Central memory CD8-positive, alpha-beta T cell (primary cell): ENCODE measurements at regions not wholly inside any gene's neighbourhood (a gene's known extent, or its start where the extent isn't known, plus 50 kb on each side); places are given as distances from the start of the nearest gene placed in this dataset.
"Not testable (repeated sequence)": the region's sequence is repeated elsewhere in the genome, so short reads cannot be mapped to it uniquely, and the experiment has no call there.

Experiments used
- ATAC-seq: fragments of 150-1000 bp; cut with Tn5 transposase; replicated peaks from 2 replicates; pipeline ENCODE4 v1.10.0; 2022; ENCODE audit warnings: mild to moderate bottlenecking, moderate FRiP score, moderate number of reproducible peaks; ENCODE audit not compliant: poor library complexity, severe bottlenecking; ENCODE audit errors: extremely low read depth
- DNase-seq, 2 donors: peaks; one replicate each; pipeline ENCODE4 v3.0.0; 2021; ENCODE audit warnings: low spot score in 2 of 2
- H3K27ac Mint-ChIP-seq: one replicate; pipeline ENCODE4 v1.8.0; 2022; ENCODE audit warnings: low read depth, mild to moderate bottlenecking, moderate library complexity, mixed read lengths
- H3K27me3 Mint-ChIP-seq: one replicate; pipeline ENCODE4 v1.8.0; 2022; ENCODE audit warnings: mixed read lengths
- H3K36me3 Mint-ChIP-seq: one replicate; pipeline ENCODE4 v1.8.0; 2022; ENCODE audit warnings: mild to moderate bottlenecking, moderate library complexity, mixed read lengths; ENCODE audit not compliant: insufficient read depth
- H3K4me1 Mint-ChIP-seq: one replicate; pipeline ENCODE4 v1.8.0; 2022; ENCODE audit warnings: mixed read lengths
- H3K4me3 Mint-ChIP-seq: one replicate; pipeline ENCODE4 v1.8.0; 2022; ENCODE audit warnings: mild to moderate bottlenecking, moderate library complexity, mixed read lengths
- H3K9me3 Mint-ChIP-seq: one replicate; pipeline ENCODE4 v1.8.0; 2022; ENCODE audit warnings: mixed read lengths

- Mint-ChIP-seq H3K4me3 (peak overlapping the region; percentile 80), H3K36me3 (peaks cover 2% of the 10 kb centered on the region), H3K27ac (peak overlapping the region; percentile 46), H3K27me3 (peaks cover 32% of the 10 kb centered on the region), H3K4me1 (peaks cover 24% of the 10 kb centered on the region), H3K9me3 (no peaks in the 10 kb centered on the region)
- DNase-seq (no peak), ATAC-seq (peak; percentile 61)
Measured at GRCh38 chrX:125203737-125204578, 115.7 kb upstream of the TEX13C start.

DNA sequence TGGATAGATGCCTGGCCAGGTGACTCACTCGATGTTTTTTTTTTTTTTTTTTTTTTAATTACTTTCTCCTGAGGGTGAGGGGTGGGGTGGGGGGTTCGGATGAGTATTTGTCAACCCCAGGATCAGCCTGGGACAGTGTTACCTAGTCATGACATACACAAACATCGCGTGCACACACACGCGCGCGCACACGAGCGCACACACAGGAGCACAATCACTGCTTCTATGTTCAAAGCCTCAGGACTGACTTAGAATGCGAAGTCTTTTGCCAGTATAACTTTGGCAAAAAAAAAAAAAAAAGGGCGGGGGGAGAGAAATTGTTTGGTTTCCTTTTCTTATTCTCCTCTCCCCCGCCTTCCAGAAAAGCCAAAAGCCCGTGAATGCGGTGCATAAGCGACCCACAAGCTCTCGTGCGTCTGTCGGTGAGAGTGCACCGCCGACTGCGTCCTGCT lies 115.0 kb upstream of the TEX13C start:
- DNase-seq = no peak
- no peaks in the 10 kb centered on the region for H3K9me3 Mint-ChIP-seq
- no peak for ATAC-seq
- H3K27ac Mint-ChIP-seq = no peak overlapping the region
- H3K4me3 Mint-ChIP-seq = peak overlapping the region; percentile 80
- peaks cover 24% of the 10 kb centered on the region for H3K4me1 Mint-ChIP-seq
- H3K27me3 Mint-ChIP-seq = peaks cover 32% of the 10 kb centered on the region
- peaks cover 2% of the 10 kb centered on the region for H3K36me3 Mint-ChIP-seq

DNA sequence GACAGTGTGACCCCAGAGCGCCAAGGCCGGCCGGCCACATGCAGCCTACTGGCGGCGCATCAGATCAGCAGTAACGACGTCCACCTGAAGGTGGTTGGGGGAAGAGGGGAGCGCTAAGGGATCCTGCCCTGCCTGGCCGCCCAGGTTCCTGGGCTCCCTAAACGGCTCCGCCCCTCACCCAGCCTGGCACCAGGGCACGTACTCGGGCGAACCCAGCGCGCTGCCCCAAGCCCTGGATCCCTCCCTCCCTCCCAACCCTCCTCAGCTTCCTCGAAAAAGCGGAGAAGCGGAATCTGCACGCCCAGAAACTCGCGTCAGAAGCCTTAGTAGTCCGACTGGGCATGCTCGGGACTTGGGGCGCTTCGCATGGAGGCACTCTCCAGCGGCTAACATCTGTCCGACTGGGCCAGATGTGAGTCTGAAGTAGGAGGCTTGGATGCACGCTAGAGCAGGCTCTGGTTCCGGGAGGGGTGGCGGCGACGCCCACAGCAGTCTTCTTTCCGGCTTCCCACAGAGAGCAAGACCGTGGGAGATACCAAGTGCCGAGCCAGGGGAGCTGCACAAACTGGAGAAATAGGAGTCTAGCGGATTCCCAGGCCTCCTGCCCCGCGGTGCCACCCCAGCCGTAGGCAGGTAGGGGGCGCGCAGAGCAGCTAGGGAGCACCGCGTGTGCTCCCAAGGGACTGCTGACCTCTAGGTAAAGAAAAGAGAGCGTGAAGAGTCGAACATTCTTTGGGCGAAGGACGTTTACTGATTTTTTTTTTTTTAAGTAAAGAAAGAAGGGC lies 114.3 kb upstream of the TEX13C start:
- peak overlapping the region; percentile 80 for H3K4me3 Mint-ChIP-seq
- no peak for DNase-seq
- ATAC-seq = peak; percentile 42
- no peak overlapping the region for H3K27ac Mint-ChIP-seq
- H3K9me3 Mint-ChIP-seq = no peaks in the 10 kb centered on the region
- peaks cover 24% of the 10 kb centered on the region for H3K4me1 Mint-ChIP-seq
- H3K36me3 Mint-ChIP-seq = peaks cover 2% of the 10 kb centered on the region
- H3K27me3 Mint-ChIP-seq = peaks cover 32% of the 10 kb centered on the region

GRCh38 chrX:125205918-125206665 lies 113.6 kb upstream of the TEX13C start:
- peaks cover 2% of the 10 kb centered on the region for H3K36me3 Mint-ChIP-seq
- H3K4me1 Mint-ChIP-seq = peaks cover 24% of the 10 kb centered on the region
- no peak for ATAC-seq
- DNase-seq = no peak
- no peaks in the 10 kb centered on the region for H3K9me3 Mint-ChIP-seq
- peak overlapping the region; percentile 80 for H3K4me3 Mint-ChIP-seq
- peaks cover 32% of the 10 kb centered on the region for H3K27me3 Mint-ChIP-seq
- no peak overlapping the region for H3K27ac Mint-ChIP-seq

GRCh38 chrX:125210146-125210545 lies 109.5 kb upstream of the TEX13C start:
- DNase-seq (no peak), ATAC-seq (no peak)
- Mint-ChIP-seq H3K4me3 (no peak overlapping the region), H3K27me3 (peaks cover 10% of the 10 kb centered on the region), H3K9me3 (no peaks in the 10 kb centered on the region), H3K4me1 (peaks cover 8% of the 10 kb centered on the region), H3K36me3 (no peaks in the 10 kb centered on the region), H3K27ac (no peak overlapping the region)

DNA sequence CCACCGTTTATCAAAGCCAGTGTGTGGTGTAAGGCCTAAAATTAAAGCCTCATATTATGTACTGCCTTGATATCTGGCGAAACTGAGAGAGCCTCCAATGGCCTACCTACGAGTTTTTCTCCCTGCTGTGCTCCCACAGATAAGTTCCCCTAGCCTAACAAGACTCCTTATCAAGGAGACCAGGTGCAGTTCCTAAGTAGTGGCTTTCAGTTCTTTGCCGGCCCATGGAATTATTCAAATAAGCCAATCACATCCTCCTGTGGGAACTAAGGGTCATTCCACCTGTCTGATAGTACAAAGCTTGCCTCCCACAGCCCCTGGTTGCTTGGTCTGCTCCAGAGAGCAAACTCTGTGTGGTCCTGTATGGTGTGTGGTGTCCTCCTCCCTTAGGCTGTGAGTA lies 99.8 kb upstream of the TEX13C start:
- Mint-ChIP-seq H3K4me3 (no peak overlapping the region), H3K4me1 (no peaks in the 10 kb centered on the region), H3K9me3 (no peaks in the 10 kb centered on the region), H3K27me3 (no peaks in the 10 kb centered on the region), H3K36me3 (no peaks in the 10 kb centered on the region), H3K27ac (no peak overlapping the region)
- no peak for DNase-seq
- ATAC-seq = no peak

GRCh38 chrX:125236955-125237354 lies 82.7 kb upstream of the TEX13C start:
- no peaks in the 10 kb centered on the region for H3K36me3 Mint-ChIP-seq
- no peak for DNase-seq
- no peaks in the 10 kb centered on the region for H3K4me1 Mint-ChIP-seq
- H3K27ac Mint-ChIP-seq = no peak overlapping the region
- H3K9me3 Mint-ChIP-seq = no peaks in the 10 kb centered on the region
- no peak overlapping the region for H3K4me3 Mint-ChIP-seq
- no peak for ATAC-seq
- H3K27me3 Mint-ChIP-seq = peaks cover 9% of the 10 kb centered on the region

- Mint-ChIP-seq H3K27ac (no peak overlapping the region), H3K27me3 (no peaks in the 10 kb centered on the region), H3K4me1 (no peaks in the 10 kb centered on the region), H3K36me3 (no peaks in the 10 kb centered on the region), H3K4me3 (no peak overlapping the region), H3K9me3 (no peaks in the 10 kb centered on the region)
- DNase-seq = no peak
- ATAC-seq = no peak
Measured at GRCh38 chrX:125248931-125249330, 70.7 kb upstream of the TEX13C start.

- DNase-seq, H3K27me3 Mint-ChIP-seq, H3K9me3 Mint-ChIP-seq: not testable (repeated sequence)
Measured at GRCh38 chrX:125255759-125256158, 63.9 kb upstream of the TEX13C start.

GRCh38 chrX:125262836-125263235 lies 56.8 kb upstream of the TEX13C start:
- Mint-ChIP-seq H3K4me1 (no peaks in the 10 kb centered on the region), H3K4me3 (no peak overlapping the region), H3K9me3 (no peaks in the 10 kb centered on the region), H3K27me3 (no peaks in the 10 kb centered on the region), H3K27ac (no peak overlapping the region), H3K36me3 (no peaks in the 10 kb centered on the region)
- no peak for DNase-seq
- no peak for ATAC-seq

More at GRCh38 chrX:125255759-125256158, 63.9 kb upstream of the TEX13C start:
- not testable (repeated sequence) for H3K36me3 Mint-ChIP-seq, ATAC-seq, H3K27ac Mint-ChIP-seq, H3K4me3 Mint-ChIP-seq, H3K4me1 Mint-ChIP-seq

GRCh38 chrX:125266153-125266660 lies 53.5 kb upstream of the TEX13C start:
- DNase-seq = no peak
- Mint-ChIP-seq H3K36me3 (no peaks in the 10 kb centered on the region), H3K4me1 (no peaks in the 10 kb centered on the region), H3K27me3 (no peaks in the 10 kb centered on the region), H3K27ac (no peak overlapping the region), H3K9me3 (no peaks in the 10 kb centered on the region), H3K4me3 (no peak overlapping the region)
- no peak for ATAC-seq
